Astrocyte (in vitro differentiated cells and primary cell): ENCODE measurements at regions not wholly inside any gene's neighbourhood (a gene's known extent, or its start where the extent isn't known, plus 50 kb on each side); places are given as distances from the start of the nearest gene placed in this dataset.

Source experiments
- DNase-seq: peaks from one replicate; pipeline ENCODE4 v3.0.0-alpha.2; 2010; ENCODE audit warnings: low read depth
- FAIRE-seq: peaks from 2 replicates; lab custom pipeline; 2011; peaks lifted over from hg19 to GRCh38; lab: Jason Lieb, UNC
- H2AFZ ChIP-seq: 2 replicates; pipeline ENCODE4 v1.6.0; 2012; ENCODE audit warnings: low read depth, low read length, inconsistent platforms
- H3K27ac ChIP-seq: 2 replicates; pipeline ENCODE4 v1.5.1; 2011; ENCODE audit warnings: low read depth, low read length, inconsistent platforms
- H3K27me3 ChIP-seq: 2 replicates; pipeline ENCODE4 v1.6.0; 2011; ENCODE audit warnings: low read length, inconsistent platforms; ENCODE audit not compliant: insufficient read depth
- H3K36me3 ChIP-seq: 2 replicates; pipeline ENCODE4 v1.5.1; 2011; ENCODE audit warnings: low read length, inconsistent platforms; ENCODE audit not compliant: insufficient read depth
- H3K4me1 ChIP-seq: 2 replicates; pipeline ENCODE4 v1.5.1; 2011; ENCODE audit warnings: low read length, inconsistent platforms; ENCODE audit not compliant: insufficient read depth
- H3K4me2 ChIP-seq: 2 replicates; pipeline ENCODE4 v1.6.0; 2012; ENCODE audit warnings: low read length, inconsistent platforms
- H3K4me3 ChIP-seq: 2 replicates; pipeline ENCODE4 v1.5.1; 2011; ENCODE audit warnings: low read depth, mild to moderate bottlenecking, low read length, inconsistent platforms; ENCODE audit not compliant: insufficient read depth
- H3K79me2 ChIP-seq: 2 replicates; pipeline ENCODE4 v1.6.0; 2012; ENCODE audit warnings: mild to moderate bottlenecking, low read length, inconsistent platforms; ENCODE audit not compliant: insufficient read depth
- H3K9ac ChIP-seq: 2 replicates; pipeline ENCODE4 v1.6.0; 2012; ENCODE audit warnings: mild to moderate bottlenecking, low read length, inconsistent platforms
- H3K9me3 ChIP-seq: 2 replicates; pipeline ENCODE4 v1.5.1; 2012; ENCODE audit warnings: low read depth, mild to moderate bottlenecking, low read length, inconsistent platforms; ENCODE audit not compliant: insufficient read depth
- H4K20me1 ChIP-seq: 2 replicates; pipeline ENCODE4 v1.6.0; 2012; ENCODE audit warnings: low read length, inconsistent platforms; ENCODE audit not compliant: insufficient read depth
- H3K27ac Mint-ChIP-seq: one replicate; pipeline ENCODE4 v1.8.0; 2021; ENCODE audit warnings: mild to moderate bottlenecking, mixed read lengths; ENCODE audit not compliant: unreplicated experiment
- H3K27me3 Mint-ChIP-seq: one replicate; pipeline ENCODE4 v1.8.0; 2021; ENCODE audit warnings: low read depth, mixed read lengths; ENCODE audit not compliant: unreplicated experiment
- H3K36me3 Mint-ChIP-seq: one replicate; pipeline ENCODE4 v1.8.0; 2021; ENCODE audit warnings: low read depth, mixed read lengths; ENCODE audit not compliant: unreplicated experiment
- H3K4me1 Mint-ChIP-seq: one replicate; pipeline ENCODE4 v1.8.0; 2021; ENCODE audit warnings: low read depth, mixed read lengths; ENCODE audit not compliant: unreplicated experiment
- H3K4me3 Mint-ChIP-seq: one replicate; pipeline ENCODE4 v1.8.0; 2021; ENCODE audit warnings: mild to moderate bottlenecking, moderate library complexity, mixed read lengths; ENCODE audit not compliant: unreplicated experiment
- H3K9me3 Mint-ChIP-seq: one replicate; pipeline ENCODE4 v1.8.0; 2021; ENCODE audit warnings: mild to moderate bottlenecking, mixed read lengths; ENCODE audit not compliant: unreplicated experiment
- EZH2 ChIP-seq: IDR thresholded peaks from 2 replicates; pipeline ENCODE4 v1.6.1; 2012; ENCODE audit warnings: mild to moderate bottlenecking, low read length, inconsistent platforms; ENCODE audit not compliant: insufficient read depth
- TF ChIP-seq, protein P1 (sequence below): IDR thresholded peaks from 2 replicates; pipeline ENCODE4 v1.5.1; 2011; ENCODE audit warnings: low read depth, mild to moderate bottlenecking, inconsistent platforms, low read length, moderate library complexity; ENCODE audit not compliant: insufficient read depth

DNA sequence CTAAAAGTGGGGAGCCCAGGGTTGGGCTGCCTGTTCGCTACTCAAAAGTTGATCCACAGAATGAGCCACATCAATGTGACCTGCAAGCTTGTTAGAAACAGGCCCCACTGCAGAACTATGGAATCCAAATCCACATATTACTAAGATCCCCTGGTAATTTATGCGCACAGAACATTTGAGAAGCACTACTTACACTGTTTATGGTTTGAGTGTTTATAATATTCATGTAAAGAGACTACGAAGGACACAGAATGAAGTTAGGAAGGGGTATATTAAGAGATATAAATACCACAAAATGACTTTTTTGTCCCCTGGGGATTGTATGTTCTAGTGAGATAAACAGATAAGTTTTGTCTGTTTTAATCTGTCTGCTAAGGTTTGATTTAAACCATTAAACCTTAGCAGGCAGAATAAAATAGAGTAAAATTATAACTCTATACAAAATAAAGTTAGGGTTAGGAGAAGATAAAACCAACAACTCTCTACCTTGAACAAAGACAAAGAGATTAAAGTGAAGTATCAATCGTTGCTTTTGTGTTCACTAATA lies 666.9 kb upstream of the SOX9 start:
- DNase-seq: no peak
- Mint-ChIP-seq H3K4me1 (peaks cover 3% of the 10 kb centered on the region), H3K36me3 (no peaks in the 10 kb centered on the region), H3K9me3 (no peaks in the 10 kb centered on the region), H3K27ac (no peak overlapping the region), H3K4me3 (no peak overlapping the region), H3K27me3 (no peaks in the 10 kb centered on the region)
- Histone ChIP-seq H3K36me3 (no peaks in the 10 kb centered on the region), H3K4me1 (no peaks in the 10 kb centered on the region), H4K20me1 (no peaks in the 10 kb centered on the region), H2AFZ (no peak overlapping the region), H3K4me2 (no peak overlapping the region), H3K27me3 (no peaks in the 10 kb centered on the region), H3K9ac (no peak overlapping the region), H3K4me3 (no peak overlapping the region), H3K79me2 (no peaks in the 10 kb centered on the region), H3K9me3 (no peaks in the 10 kb centered on the region), H3K27ac (no peak overlapping the region)
- FAIRE-seq: no peak
- no peak for TF ChIP-seq EZH2
- TF ChIP-seq, protein P1, sequence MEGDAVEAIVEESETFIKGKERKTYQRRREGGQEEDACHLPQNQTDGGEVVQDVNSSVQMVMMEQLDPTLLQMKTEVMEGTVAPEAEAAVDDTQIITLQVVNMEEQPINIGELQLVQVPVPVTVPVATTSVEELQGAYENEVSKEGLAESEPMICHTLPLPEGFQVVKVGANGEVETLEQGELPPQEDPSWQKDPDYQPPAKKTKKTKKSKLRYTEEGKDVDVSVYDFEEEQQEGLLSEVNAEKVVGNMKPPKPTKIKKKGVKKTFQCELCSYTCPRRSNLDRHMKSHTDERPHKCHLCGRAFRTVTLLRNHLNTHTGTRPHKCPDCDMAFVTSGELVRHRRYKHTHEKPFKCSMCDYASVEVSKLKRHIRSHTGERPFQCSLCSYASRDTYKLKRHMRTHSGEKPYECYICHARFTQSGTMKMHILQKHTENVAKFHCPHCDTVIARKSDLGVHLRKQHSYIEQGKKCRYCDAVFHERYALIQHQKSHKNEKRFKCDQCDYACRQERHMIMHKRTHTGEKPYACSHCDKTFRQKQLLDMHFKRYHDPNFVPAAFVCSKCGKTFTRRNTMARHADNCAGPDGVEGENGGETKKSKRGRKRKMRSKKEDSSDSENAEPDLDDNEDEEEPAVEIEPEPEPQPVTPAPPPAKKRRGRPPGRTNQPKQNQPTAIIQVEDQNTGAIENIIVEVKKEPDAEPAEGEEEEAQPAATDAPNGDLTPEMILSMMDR: no peak

DNA sequence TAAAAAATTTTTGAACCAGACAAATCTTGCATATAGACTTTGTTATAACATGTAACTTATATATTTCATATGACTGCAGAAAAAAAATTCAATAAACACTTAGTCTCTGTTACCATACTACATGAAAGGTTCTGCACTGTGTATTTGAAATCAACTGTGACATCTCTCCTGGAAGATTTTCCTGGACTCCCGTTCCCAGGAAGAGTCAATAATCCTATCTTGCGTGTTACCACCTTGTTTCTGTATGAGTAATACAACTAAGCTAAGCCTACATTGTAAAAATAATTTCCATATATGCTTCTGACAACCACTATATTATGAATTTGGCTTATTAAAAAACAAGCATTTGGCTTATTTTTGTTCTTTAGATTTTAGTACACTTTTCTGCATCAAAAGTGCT lies 665.6 kb upstream of the SOX9 start:
- H3K4me3 Mint-ChIP-seq: no peak overlapping the region
- H3K9me3 ChIP-seq: no peaks in the 10 kb centered on the region
- no peaks in the 10 kb centered on the region for H3K9me3 Mint-ChIP-seq
- H3K4me1 ChIP-seq: no peaks in the 10 kb centered on the region
- DNase-seq (no peak), FAIRE-seq (no peak)
- no peaks in the 10 kb centered on the region for H4K20me1 ChIP-seq
- H3K36me3 Mint-ChIP-seq: no peaks in the 10 kb centered on the region
- no peak overlapping the region for H3K4me2 ChIP-seq
- H3K27me3 Mint-ChIP-seq: no peaks in the 10 kb centered on the region
- no peak overlapping the region for H3K27ac Mint-ChIP-seq
- H2AFZ ChIP-seq: no peak overlapping the region
- no peaks in the 10 kb centered on the region for H3K36me3 ChIP-seq
- no peak overlapping the region for H3K27ac ChIP-seq
- H3K27me3 ChIP-seq: no peaks in the 10 kb centered on the region
- no peak overlapping the region for H3K9ac ChIP-seq
- H3K79me2 ChIP-seq: no peaks in the 10 kb centered on the region
- no peak overlapping the region for H3K4me3 ChIP-seq
- H3K4me1 Mint-ChIP-seq: peaks cover 3% of the 10 kb centered on the region
- TF ChIP-seq, protein P1: no peak
- TF ChIP-seq EZH2: no peak

DNA sequence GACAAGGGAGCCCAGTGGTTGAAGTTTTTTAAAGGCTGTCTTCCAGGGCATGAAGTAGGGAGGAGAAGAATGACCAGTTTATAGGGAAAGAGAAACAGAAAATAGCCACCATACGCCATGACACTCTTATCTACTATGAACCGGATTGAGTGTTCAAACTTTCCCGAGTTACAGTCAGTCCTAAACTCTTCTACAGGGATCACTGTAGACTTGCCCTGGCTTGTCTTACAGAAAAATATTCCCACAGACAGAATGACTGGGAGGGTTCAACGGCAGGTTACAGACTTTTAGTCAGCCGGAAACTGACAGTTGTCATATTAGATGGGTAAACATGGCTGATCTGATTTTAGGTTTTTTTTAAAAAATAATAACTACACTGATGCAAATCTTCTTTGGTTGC lies 662.5 kb upstream of the SOX9 start:
- Mint-ChIP-seq H3K27me3 (no peaks in the 10 kb centered on the region), H3K9me3 (no peaks in the 10 kb centered on the region), H3K4me3 (no peak overlapping the region), H3K27ac (no peak overlapping the region), H3K36me3 (no peaks in the 10 kb centered on the region), H3K4me1 (peaks cover 3% of the 10 kb centered on the region)
- no peaks in the 10 kb centered on the region for H3K36me3 ChIP-seq
- no peaks in the 10 kb centered on the region for H3K9me3 ChIP-seq
- no peak overlapping the region for H3K4me3 ChIP-seq
- H4K20me1 ChIP-seq: no peaks in the 10 kb centered on the region
- H3K9ac ChIP-seq: no peak overlapping the region
- H3K4me2 ChIP-seq: no peak overlapping the region
- no peaks in the 10 kb centered on the region for H3K79me2 ChIP-seq
- no peaks in the 10 kb centered on the region for H3K4me1 ChIP-seq
- FAIRE-seq (no peak), DNase-seq (no peak)
- TF ChIP-seq EZH2: no peak
- TF ChIP-seq, protein P1: no peak
- H3K27me3 ChIP-seq: no peaks in the 10 kb centered on the region
- no peak overlapping the region for H2AFZ ChIP-seq
- H3K27ac ChIP-seq: no peak overlapping the region
